ENCODE measurements at regions not wholly inside any gene's neighbourhood (a gene's known extent, or its start where the extent isn't known, plus 50 kb on each side); places are given as distances from the start of the nearest gene placed in this dataset.
"Not testable (repeated sequence)": the region's sequence is repeated elsewhere in the genome, so short reads cannot be mapped to it uniquely, and the experiment has no call there.

- CTCF ChIA-PET; H3K4me2 ChIP-seq (ENCODE audit: insufficient read depth, low read length); intact Hi-C loops (cut with micrococcal nuclease); H3K9ac ChIP-seq (replicated peaks; ENCODE audit: extremely low read depth, insufficient read depth, low read length); H3K9me3 ChIP-seq (replicated peaks; ENCODE audit: control insufficient read depth, insufficient read depth, low read length); H3K9me1 ChIP-seq (replicated peaks; ENCODE audit: control insufficient read depth, extremely low read depth, insufficient read depth, low read length); POLR2A ChIA-PET; dilution Hi-C loops (cut with MboI; ENCODE audit: extremely low pct_ligation_motif_present, low sequenced_read_pairs); H3K79me2 ChIP-seq (ENCODE audit: control insufficient read depth, insufficient read depth, low read length); BruUV-seq (replicated peaks); H3K36me3 ChIP-seq (ENCODE audit: control insufficient read depth in 2 of 2, extremely low read depth in 1 of 2, insufficient read depth in 2 of 2, low read length in 2 of 2); H4K20me1 ChIP-seq (replicated peaks; ENCODE audit: control insufficient read depth, extremely low read depth, insufficient read depth, low read length); FAIRE-seq; H2AFZ ChIP-seq (ENCODE audit: low read depth, low read length); DNase-seq (ENCODE audit: low read depth, low spot score); H3K27ac ChIP-seq (ENCODE audit: insufficient read depth, low read depth, low read length); H3K27me3 ChIP-seq (ENCODE audit: control insufficient read depth in 2 of 2, insufficient read depth in 2 of 2, low read length in 2 of 2); H3K4me3 ChIP-seq (replicated peaks in 1 of 3; ENCODE audit: insufficient read depth in 1 of 3, low read depth in 1 of 3, low read length in 3 of 3); H3K4me1 ChIP-seq (ENCODE audit: control insufficient read depth, extremely low read depth, insufficient read depth, low read length): not testable (repeated sequence)
Measured at GRCh38 chr2:97431169-97431725, 158.4 kb downstream of the ANKRD36B start.

- H3K9ac ChIP-seq (replicated peaks; ENCODE audit: extremely low read depth, insufficient read depth, low read length); H4K20me1 ChIP-seq (replicated peaks; ENCODE audit: control insufficient read depth, extremely low read depth, insufficient read depth, low read length); dilution Hi-C loops (cut with MboI; ENCODE audit: extremely low pct_ligation_motif_present, low sequenced_read_pairs); DNase-seq (ENCODE audit: low read depth, low spot score); POLR2A ChIA-PET; intact Hi-C loops (cut with micrococcal nuclease); H2AFZ ChIP-seq (ENCODE audit: low read depth, low read length); H3K36me3 ChIP-seq (ENCODE audit: control insufficient read depth in 2 of 2, extremely low read depth in 1 of 2, insufficient read depth in 2 of 2, low read length in 2 of 2); BruUV-seq (replicated peaks); CTCF ChIA-PET; H3K4me1 ChIP-seq (ENCODE audit: control insufficient read depth, extremely low read depth, insufficient read depth, low read length); H3K27ac ChIP-seq (ENCODE audit: insufficient read depth, low read depth, low read length); H3K4me2 ChIP-seq (ENCODE audit: insufficient read depth, low read length); H3K27me3 ChIP-seq (ENCODE audit: control insufficient read depth in 2 of 2, insufficient read depth in 2 of 2, low read length in 2 of 2); H3K9me3 ChIP-seq (replicated peaks; ENCODE audit: control insufficient read depth, insufficient read depth, low read length); H3K4me3 ChIP-seq (replicated peaks in 1 of 3; ENCODE audit: insufficient read depth in 1 of 3, low read depth in 1 of 3, low read length in 3 of 3); FAIRE-seq; H3K79me2 ChIP-seq (ENCODE audit: control insufficient read depth, insufficient read depth, low read length); H3K9me1 ChIP-seq (replicated peaks; ENCODE audit: control insufficient read depth, extremely low read depth, insufficient read depth, low read length): not testable (repeated sequence)
Measured at GRCh38 chr2:97422376-97422775, 167.3 kb downstream of the ANKRD36B start.

- H3K9ac ChIP-seq (replicated peaks; ENCODE audit: extremely low read depth, insufficient read depth, low read length); H3K36me3 ChIP-seq (ENCODE audit: control insufficient read depth in 2 of 2, extremely low read depth in 1 of 2, insufficient read depth in 2 of 2, low read length in 2 of 2); POLR2A ChIA-PET; H3K9me3 ChIP-seq (replicated peaks; ENCODE audit: control insufficient read depth, insufficient read depth, low read length); H2AFZ ChIP-seq (ENCODE audit: low read depth, low read length); H3K4me2 ChIP-seq (ENCODE audit: insufficient read depth, low read length); CTCF ChIA-PET; H3K4me1 ChIP-seq (ENCODE audit: control insufficient read depth, extremely low read depth, insufficient read depth, low read length); DNase-seq (ENCODE audit: low read depth, low spot score); H3K9me1 ChIP-seq (replicated peaks; ENCODE audit: control insufficient read depth, extremely low read depth, insufficient read depth, low read length); H3K27ac ChIP-seq (ENCODE audit: insufficient read depth, low read depth, low read length); H3K4me3 ChIP-seq (replicated peaks in 1 of 3; ENCODE audit: insufficient read depth in 1 of 3, low read depth in 1 of 3, low read length in 3 of 3); FAIRE-seq; H3K27me3 ChIP-seq (ENCODE audit: control insufficient read depth in 2 of 2, insufficient read depth in 2 of 2, low read length in 2 of 2); dilution Hi-C loops (cut with MboI; ENCODE audit: extremely low pct_ligation_motif_present, low sequenced_read_pairs); BruUV-seq (replicated peaks); H3K79me2 ChIP-seq (ENCODE audit: control insufficient read depth, insufficient read depth, low read length); intact Hi-C loops (cut with micrococcal nuclease); H4K20me1 ChIP-seq (replicated peaks; ENCODE audit: control insufficient read depth, extremely low read depth, insufficient read depth, low read length): not testable (repeated sequence)
Measured at GRCh38 chr2:97406340-97406739, 183.3 kb downstream of the ANKRD36B start.

- H3K9me3 ChIP-seq (replicated peaks; ENCODE audit: control insufficient read depth, insufficient read depth, low read length); intact Hi-C loops (cut with micrococcal nuclease); H4K20me1 ChIP-seq (replicated peaks; ENCODE audit: control insufficient read depth, extremely low read depth, insufficient read depth, low read length); CTCF ChIA-PET; H3K27me3 ChIP-seq (ENCODE audit: control insufficient read depth in 2 of 2, insufficient read depth in 2 of 2, low read length in 2 of 2); BruUV-seq (replicated peaks); H3K4me3 ChIP-seq (replicated peaks in 1 of 3; ENCODE audit: insufficient read depth in 1 of 3, low read depth in 1 of 3, low read length in 3 of 3); DNase-seq (ENCODE audit: low read depth, low spot score); H3K9me1 ChIP-seq (replicated peaks; ENCODE audit: control insufficient read depth, extremely low read depth, insufficient read depth, low read length); dilution Hi-C loops (cut with MboI; ENCODE audit: extremely low pct_ligation_motif_present, low sequenced_read_pairs); H2AFZ ChIP-seq (ENCODE audit: low read depth, low read length); H3K9ac ChIP-seq (replicated peaks; ENCODE audit: extremely low read depth, insufficient read depth, low read length); H3K27ac ChIP-seq (ENCODE audit: insufficient read depth, low read depth, low read length); FAIRE-seq; H3K36me3 ChIP-seq (ENCODE audit: control insufficient read depth in 2 of 2, extremely low read depth in 1 of 2, insufficient read depth in 2 of 2, low read length in 2 of 2); H3K4me2 ChIP-seq (ENCODE audit: insufficient read depth, low read length); H3K79me2 ChIP-seq (ENCODE audit: control insufficient read depth, insufficient read depth, low read length); POLR2A ChIA-PET; H3K4me1 ChIP-seq (ENCODE audit: control insufficient read depth, extremely low read depth, insufficient read depth, low read length): not testable (repeated sequence)
Measured at GRCh38 chr2:97405172-97405737, 184.4 kb downstream of the ANKRD36B start.

All from endothelial cell of umbilical vein (primary cell).